ENCODE measurements at regions not wholly inside any gene's neighbourhood (a gene's known extent, or its start where the extent isn't known, plus 50 kb on each side); places are given as distances from the start of the nearest gene placed in this dataset.

DNA sequence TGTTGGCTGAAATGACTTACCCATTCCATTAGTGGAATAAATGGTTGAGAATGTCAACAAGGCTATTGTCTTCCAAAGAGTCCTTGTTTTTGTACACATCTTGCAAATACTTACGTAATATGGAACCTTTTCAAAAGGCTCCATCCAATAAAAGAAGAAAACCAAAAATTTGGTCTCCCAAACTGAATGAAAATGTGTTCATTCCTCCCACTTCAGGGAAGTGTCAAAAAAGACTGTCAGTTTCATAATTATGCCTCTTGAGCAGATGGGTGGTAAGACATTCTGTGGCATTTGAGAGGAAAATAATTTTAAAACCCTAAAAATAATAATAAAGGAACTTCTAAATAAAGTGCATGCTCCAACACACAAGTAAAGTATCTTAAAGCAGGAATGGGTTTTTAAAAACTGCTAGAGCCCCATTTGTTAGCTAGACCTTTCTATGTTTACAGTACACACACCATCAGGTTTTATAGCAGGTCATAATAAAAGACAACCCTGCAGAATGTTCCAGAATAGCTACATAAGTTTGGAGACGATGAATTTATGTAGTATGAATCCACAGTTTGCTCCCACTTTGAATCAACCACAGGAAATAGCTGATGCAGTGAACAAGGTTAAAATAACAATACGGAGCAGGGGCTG lies 843.7 kb downstream of the LRRTM4 start:
- Histone ChIP-seq H3K27ac (no peak overlapping the region), H3K9me3 (no peaks in the 10 kb centered on the region), H3K4me1 (ENCODE audit: control insufficient read depth in 1 of 2, insufficient read depth in 1 of 2, low read depth in 1 of 2, low read length in 1 of 2) (no peaks in the 10 kb centered on the region), H3K4me3 (ENCODE audit: low read depth in 1 of 2, low read length in 1 of 2) (no peak overlapping the region), H3K27me3 (no peaks in the 10 kb centered on the region), H3K36me3 (no peaks in the 10 kb centered on the region)
- TF ChIP-seq, protein P1, sequence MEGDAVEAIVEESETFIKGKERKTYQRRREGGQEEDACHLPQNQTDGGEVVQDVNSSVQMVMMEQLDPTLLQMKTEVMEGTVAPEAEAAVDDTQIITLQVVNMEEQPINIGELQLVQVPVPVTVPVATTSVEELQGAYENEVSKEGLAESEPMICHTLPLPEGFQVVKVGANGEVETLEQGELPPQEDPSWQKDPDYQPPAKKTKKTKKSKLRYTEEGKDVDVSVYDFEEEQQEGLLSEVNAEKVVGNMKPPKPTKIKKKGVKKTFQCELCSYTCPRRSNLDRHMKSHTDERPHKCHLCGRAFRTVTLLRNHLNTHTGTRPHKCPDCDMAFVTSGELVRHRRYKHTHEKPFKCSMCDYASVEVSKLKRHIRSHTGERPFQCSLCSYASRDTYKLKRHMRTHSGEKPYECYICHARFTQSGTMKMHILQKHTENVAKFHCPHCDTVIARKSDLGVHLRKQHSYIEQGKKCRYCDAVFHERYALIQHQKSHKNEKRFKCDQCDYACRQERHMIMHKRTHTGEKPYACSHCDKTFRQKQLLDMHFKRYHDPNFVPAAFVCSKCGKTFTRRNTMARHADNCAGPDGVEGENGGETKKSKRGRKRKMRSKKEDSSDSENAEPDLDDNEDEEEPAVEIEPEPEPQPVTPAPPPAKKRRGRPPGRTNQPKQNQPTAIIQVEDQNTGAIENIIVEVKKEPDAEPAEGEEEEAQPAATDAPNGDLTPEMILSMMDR (IDR thresholded peaks at IDR 0.05), result no peak

DNA sequence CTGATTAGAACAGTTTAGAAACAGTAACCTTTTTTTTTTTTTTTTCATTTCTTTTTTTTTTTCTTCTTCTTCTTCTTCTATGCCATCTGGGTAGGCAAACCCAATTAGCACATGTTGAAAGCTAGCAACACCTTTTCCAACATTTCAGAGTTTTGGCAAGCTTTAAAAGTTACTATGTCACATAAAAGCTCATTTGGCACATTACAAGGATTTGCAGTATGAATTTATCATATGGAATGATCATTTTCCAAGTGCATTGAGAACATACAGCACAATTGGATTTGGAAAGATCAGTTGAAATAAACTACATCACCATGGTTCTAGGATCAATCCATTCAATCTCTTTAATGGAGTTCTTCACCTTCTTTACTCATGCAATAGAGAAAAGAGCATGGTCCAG lies 847.0 kb downstream of the LRRTM4 start:
- Histone ChIP-seq H3K27me3 (no peaks in the 10 kb centered on the region), H3K4me3 (ENCODE audit: low read depth in 1 of 2, low read length in 1 of 2) (no peak overlapping the region), H3K36me3 (no peaks in the 10 kb centered on the region), H3K9me3 (no peaks in the 10 kb centered on the region), H3K4me1 (ENCODE audit: control insufficient read depth in 1 of 2, insufficient read depth in 1 of 2, low read depth in 1 of 2, low read length in 1 of 2) (no peaks in the 10 kb centered on the region), H3K27ac (no peak overlapping the region)
- TF ChIP-seq, protein P1 (IDR thresholded peaks at IDR 0.05), result no peak

DNA sequence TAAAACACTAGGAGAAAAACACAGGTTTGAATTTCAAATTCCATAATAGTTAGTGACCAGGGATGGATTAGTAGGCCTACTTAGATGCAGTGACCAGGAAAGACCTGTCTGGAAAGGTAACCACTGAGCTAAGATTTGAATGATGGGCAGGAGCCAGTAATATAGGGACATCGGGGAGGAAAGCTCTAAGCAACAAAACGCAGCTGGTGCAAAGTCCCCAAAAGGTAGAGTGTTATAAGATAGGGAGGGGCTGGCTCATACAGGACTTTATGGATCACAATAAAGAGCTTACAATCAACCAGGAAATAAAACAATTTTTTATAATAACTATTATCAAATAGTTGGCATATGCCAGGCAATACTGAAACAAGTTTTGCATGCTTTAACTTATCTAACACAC lies 849.4 kb downstream of the LRRTM4 start:
- Histone ChIP-seq H3K27ac (no peak overlapping the region), H3K9me3 (no peaks in the 10 kb centered on the region), H3K36me3 (no peaks in the 10 kb centered on the region), H3K27me3 (no peaks in the 10 kb centered on the region), H3K4me1 (ENCODE audit: control insufficient read depth in 1 of 2, insufficient read depth in 1 of 2, low read depth in 1 of 2, low read length in 1 of 2) (no peaks in the 10 kb centered on the region), H3K4me3 (ENCODE audit: low read depth in 1 of 2, low read length in 1 of 2) (no peak overlapping the region)
- TF ChIP-seq, protein P1 (IDR thresholded peaks at IDR 0.05), result no peak

DNA sequence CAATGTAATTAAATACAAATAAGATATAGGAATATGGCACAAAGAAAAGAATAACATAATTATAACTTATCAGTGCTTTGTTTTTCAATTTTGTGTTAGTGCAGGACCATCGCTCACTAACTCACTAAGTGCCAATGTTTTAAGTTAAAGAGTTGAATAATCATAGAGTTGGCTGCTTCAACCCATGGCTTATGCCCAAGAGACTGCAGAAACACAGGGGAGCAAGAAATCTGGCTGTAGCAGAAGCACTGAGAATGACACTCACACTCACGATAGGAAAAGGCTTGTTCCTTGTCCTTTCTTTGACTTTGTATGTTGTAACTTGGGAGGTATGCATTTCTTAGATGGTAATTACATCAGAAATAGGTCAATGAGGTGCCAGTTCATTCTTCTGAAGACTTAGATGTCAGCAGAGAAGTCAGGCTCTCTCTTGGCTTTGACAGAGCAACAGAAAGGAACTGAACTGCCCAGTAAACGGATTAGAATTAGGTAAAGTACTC lies 852.2 kb downstream of the LRRTM4 start:
- H3K36me3 ChIP-seq, result no peaks in the 10 kb centered on the region
- no peaks in the 10 kb centered on the region for H3K27me3 ChIP-seq
- TF ChIP-seq, protein P1 (IDR thresholded peaks at IDR 0.05), result no peak

DNA sequence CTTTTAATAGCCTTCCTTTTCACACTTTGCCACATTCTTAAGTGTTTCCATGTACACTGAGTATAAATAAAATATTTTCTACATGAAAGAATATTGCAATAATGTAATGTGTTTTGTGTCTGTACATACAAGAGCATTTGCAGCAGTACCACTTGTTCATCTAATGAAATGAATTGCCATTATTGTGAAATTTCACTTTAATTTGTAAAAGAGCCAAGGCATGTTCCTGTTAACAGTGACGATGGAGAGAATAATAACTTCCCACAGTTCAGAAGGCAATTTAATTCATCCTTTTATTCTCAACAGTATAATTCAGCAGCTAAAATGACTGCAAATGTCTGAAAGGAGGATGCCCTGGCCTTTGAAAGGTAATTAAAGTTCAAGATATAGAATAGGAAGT lies 853.9 kb downstream of the LRRTM4 start:
- Histone ChIP-seq H3K27ac (no peak overlapping the region), H3K27me3 (no peaks in the 10 kb centered on the region), H3K36me3 (no peaks in the 10 kb centered on the region), H3K4me1 (ENCODE audit: control insufficient read depth in 1 of 2, insufficient read depth in 1 of 2, low read depth in 1 of 2, low read length in 1 of 2) (no peaks in the 10 kb centered on the region), H3K9me3 (no peaks in the 10 kb centered on the region), H3K4me3 (ENCODE audit: low read depth in 1 of 2, low read length in 1 of 2) (no peak overlapping the region)
- TF ChIP-seq, protein P1 (IDR thresholded peaks at IDR 0.05), result no peak

More for the DNA sequence above, 852.2 kb downstream of the LRRTM4 start:
- H3K4me3 ChIP-seq (ENCODE audit: low read depth in 1 of 2, low read length in 1 of 2), result no peak overlapping the region
- H3K9me3 ChIP-seq, result no peaks in the 10 kb centered on the region
- no peaks in the 10 kb centered on the region for H3K4me1 ChIP-seq (ENCODE audit: control insufficient read depth in 1 of 2, insufficient read depth in 1 of 2, low read depth in 1 of 2, low read length in 1 of 2)
- H3K27ac ChIP-seq, result no peak overlapping the region

All from neutrophil (primary cell).